GM18498 (cell line): ENCODE measurements at regions not wholly inside any gene's neighbourhood (a gene's known extent, or its start where the extent isn't known, plus 50 kb on each side); places are given as distances from the start of the nearest gene placed in this dataset.
A peak's percentile ranks its signal among the peaks of the same experiment; 100 is the strongest.

Experiments
- ATAC-seq: cut with Tn5 transposase; IDR thresholded peaks from one replicate; pipeline ENCODE4 v1.9.1; 2021; ENCODE audit warnings: mild to moderate bottlenecking, moderate library complexity; ENCODE audit not compliant: unreplicated experiment

DNA sequence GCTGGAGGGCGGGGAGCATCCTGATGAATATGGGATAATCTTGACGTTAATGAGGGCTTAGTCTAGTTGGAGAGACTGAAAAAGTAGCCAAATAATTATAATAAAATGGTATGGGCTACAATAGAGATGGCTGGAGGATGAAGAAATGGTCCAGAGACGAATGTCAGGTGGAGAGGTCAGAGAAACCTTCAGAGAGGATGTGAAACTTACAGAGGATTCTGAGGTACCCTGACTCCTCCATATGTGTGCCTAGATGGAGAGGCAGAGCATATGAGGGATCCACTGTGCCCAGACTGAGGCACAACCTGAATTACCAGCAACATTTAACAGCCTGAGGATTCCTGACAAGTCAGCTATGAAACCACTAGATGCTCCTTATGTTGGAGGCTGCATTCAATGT, 417.0 kb downstream of the ATP23 start:
- ATAC-seq, result no peak

DNA sequence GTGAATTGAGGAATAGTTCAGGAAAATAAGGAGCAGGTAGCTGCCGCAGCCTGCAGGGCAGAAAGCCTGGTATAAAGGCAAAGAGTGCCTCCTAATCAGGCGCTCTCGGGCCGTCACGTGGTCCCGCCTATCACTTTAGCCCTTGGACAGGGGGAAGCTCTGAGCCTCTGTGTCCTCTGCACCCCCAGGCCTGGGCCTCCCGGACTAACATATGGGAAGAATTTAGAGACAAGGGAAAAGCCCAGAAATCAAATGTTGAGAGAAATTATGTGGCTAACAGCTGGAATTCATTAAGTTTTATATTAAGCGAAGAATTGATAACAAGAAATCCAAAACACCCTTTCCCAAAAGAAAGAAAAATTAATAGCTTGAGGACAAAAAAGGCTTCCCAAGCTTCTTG, 417.7 kb downstream of the ATP23 start:
- no peak for ATAC-seq

DNA sequence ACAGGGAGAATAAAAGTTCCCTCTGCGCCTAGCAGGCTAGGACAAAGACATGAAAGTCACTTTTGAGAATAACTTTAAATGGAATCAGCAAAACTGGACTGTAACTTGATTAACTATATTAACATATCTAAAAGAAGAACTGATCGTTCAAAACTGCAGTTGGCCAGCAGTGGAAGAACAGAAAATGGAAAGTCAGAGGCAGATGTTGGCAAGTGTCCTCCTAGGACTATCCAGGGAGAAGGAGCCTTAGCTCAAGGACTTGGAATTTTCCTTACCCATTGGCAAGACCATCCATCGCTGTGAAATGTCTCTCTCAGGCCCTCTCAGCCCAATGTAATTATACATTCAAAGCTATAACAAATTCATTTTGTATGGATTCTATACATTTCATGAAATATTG, 419.7 kb downstream of the ATP23 start:
- no peak for ATAC-seq

DNA sequence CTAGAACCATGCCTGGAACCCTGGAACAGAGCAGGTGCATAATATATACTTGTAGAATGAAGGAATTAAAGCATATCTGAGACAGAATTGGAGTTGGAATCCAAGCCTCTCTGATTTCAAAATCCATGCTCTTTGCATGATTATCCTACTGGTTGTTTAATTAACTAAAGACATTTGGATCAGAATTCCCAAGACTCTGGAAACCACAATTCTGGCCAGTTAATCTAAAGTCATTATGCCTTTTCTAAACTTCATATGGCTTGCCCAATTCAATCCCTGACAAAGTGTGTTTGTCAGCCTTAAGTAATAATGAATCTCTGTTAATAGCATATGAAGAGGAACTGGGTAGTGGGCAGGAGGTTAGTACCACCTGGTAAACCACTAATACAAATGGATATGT, 422.6 kb downstream of the ATP23 start:
- no peak for ATAC-seq

DNA sequence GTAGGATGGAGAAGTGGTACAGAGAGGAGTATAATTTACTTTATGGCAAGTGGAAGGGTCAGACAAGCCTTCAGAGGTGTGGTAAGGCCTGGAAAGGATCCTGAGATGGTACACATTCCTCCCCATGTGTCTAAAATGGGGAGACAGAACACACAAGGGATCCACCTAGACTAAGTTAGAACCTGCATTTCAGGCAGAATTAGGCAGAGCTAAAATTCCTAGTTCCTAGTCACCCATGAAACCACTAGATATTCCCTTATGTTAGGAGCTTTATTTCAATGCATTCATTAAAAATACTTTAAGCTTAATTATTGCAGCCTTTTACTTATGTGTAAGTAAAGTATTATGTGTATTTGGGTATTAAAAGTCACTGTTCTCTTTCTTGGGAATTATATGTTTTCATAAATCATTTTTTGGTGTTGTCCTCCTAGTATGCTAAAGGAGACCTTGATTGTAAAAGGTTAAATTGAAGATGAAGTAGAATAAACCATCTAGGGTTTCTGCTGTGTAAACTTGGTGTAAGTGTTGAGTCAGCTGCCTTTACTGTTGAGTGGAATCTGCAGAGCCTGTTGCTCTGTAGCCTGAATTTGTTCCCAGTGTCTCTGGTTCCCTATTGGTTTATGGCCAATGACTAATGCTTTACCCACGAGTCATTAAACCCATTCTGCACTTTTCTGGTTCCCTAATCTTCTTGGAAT, 423.2 kb downstream of the ATP23 start:
- ATAC-seq, result no peak

DNA sequence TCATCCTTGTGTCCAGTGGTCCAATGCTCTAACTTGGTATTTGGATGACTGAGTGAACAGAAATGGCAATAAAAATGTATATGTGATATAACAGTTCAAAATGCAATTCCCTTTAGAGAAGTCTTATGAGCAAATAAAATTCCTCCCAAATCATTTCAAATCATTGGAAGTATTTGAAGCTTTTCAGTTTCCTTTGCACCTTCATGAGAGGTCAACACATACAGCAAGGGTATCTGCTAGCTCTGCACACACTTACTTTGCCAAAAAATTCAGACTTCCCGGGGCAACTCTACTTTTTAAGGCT, 423.7 kb downstream of the ATP23 start:
- no peak for ATAC-seq

DNA sequence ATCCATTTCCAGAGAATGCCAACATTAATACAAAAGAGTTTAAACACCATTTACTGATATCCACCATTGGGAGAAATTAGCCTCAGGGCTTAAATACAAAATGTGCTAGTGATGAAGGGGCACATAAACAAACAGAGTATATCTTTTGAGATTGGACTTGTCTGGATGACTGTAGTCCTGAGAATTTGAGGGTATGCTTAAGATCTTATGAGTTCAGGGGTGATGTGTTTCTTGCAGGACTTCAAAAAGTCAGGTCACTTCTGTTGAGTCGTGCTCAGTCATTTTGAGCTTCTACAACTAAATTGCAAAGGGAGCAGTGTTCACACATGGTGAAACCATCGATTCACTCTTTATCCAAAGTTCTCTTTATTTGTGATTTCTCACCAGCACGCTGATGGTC, 425.7 kb downstream of the ATP23 start:
- ATAC-seq, result no peak

DNA sequence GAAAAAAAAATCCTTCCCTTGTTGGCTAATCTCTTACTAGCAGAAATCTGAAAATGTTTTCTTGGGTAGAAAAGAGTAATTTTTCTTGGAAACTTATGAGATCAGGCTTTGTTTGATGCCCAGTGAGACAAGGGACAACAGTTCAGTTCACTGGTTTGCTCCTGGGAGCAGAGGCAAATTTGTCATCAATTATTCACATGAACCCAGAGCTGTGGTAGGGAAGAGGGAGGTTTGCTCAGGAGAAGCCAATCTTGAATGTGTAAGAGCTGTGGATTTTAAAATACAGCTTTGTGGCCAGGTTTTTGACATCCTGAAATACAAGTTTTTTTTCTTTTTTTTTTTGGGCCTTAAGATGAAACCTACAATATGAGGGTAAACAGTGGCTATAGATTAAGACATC, 426.6 kb downstream of the ATP23 start:
- no peak for ATAC-seq

DNA sequence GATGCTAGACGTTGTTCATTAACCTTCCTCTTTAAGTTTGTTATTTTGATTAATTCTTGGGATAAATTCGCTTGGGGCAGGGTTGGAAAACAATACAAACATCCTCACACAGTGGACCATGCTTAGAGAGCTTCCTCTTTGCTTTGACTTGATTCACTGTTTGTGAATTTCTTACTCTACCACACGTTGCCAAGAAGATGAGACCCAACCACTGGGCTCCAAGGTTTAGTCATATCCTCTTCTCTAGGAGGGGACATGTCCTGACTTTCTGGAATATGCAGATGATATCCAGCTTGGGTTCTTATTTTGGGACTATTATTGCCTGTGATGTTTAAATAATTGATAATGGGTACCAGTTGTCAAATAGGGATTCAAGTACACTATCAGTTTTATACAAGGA, 428.2 kb downstream of the ATP23 start:
- ATAC-seq, result no peak

DNA sequence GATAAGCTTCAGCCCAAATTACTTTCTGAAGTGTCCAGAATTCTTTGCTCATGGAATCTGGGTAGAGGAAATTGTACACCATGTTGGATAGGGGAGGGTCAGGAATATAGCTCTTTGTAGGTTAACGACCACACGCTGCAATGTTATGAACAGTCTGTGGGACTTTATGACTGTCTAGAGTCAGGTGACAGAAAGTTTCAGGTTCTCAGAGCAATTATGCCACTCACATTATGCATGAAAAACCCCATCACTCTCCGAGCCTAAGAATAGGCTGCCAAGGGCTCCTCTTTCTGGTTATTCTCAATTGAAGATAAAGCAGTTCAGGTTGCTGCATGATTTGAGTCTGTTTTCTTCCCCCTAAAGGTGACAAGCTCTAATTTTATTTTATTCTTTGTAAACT, 430.9 kb downstream of the ATP23 start:
- ATAC-seq, result peak; percentile 96

DNA sequence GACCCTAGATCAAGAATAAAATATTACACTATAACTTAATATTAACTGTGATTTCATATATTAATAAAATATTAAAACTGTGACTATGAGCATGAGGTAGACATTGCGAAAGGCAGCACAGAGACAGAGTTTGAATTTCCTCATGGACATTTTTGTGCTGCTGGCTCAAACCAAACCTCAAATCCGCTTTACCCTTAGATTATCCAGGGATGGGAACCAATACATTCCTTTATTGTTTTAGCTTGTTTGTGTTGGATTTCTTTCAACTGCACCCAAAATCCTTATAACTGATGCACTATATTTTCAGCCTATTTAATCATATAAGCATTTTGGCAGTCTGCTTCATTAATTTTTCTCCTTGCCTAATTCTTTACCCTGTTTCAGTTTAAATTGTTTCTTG, 436.7 kb downstream of the ATP23 start:
- no peak for ATAC-seq

DNA sequence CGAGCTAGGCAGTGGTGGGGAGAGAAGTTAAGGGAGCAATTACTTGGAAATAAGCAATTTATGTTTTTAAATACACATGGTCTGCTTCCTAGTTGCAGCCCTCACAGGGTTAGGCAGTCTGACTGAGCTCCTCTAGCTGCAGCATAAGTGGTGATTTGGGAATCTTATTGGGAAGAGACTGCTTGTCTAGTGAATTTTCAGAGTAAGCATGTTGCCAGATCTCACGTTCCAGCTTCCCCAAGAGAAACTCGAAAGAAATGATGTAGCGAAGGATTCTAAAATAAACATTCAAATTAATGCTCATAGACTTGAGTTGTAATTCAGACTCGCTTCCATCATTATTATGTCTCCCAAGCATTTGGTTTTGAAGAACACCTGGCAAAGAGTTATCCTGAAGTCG, 440.2 kb downstream of the ATP23 start:
- no peak for ATAC-seq

DNA sequence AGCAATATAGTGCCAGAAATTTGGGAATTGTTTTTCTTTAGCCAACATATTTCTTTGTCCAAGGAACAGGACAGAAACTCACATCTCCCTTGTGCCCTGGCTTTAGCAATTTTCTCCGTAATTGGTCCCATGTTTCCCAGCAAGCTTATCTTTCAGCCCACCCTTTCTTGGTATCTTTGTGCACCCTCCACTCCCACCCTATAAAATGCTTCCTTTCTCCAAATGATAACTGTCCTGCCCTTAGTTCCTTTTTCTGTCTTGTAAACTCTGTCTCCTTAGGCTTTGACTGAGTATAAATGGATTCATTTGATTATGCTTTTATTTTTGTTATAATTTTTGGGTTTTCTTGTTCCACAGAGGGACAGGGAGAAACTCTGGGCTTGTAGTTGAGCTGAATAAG, 442.8 kb downstream of the ATP23 start:
- ATAC-seq, result no peak

DNA sequence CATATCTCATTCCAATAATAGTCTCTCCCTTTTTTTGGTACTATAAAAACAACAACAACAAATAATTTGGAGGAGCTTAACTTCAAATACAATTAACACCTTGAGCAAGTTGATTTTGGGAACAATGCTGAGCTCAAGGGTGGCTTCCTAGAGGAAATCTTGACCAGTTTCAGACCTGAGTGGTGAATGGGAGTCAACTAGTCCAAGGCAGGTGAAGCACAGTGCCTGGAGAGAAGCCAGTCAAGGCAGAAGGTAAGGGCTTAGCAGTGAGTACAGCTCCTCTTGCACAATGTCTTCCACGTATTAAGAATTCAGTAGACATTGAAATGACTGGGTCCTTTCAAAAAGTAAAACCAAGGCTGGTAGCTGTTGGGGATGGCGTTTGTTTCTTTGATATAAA, 444.8 kb downstream of the ATP23 start:
- ATAC-seq, result no peak

DNA sequence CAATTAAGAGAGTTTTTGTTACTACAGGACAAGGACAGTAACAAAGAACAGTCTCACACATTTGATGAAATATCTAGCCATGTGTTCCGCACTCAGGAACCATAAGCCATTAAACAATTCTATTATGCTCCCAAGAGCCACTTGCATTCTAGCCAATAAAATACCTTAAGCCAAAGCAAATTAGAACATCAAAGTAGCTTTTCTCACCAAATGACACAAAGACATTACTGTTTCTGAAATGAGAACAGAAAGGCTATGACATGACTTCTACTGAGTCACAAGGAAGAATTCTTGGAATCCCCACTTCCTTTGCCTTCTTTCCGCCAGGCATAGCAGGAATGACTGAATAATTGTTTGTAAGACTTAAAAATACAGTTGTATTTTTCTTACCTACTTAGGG, 445.8 kb downstream of the ATP23 start:
- ATAC-seq, result no peak

DNA sequence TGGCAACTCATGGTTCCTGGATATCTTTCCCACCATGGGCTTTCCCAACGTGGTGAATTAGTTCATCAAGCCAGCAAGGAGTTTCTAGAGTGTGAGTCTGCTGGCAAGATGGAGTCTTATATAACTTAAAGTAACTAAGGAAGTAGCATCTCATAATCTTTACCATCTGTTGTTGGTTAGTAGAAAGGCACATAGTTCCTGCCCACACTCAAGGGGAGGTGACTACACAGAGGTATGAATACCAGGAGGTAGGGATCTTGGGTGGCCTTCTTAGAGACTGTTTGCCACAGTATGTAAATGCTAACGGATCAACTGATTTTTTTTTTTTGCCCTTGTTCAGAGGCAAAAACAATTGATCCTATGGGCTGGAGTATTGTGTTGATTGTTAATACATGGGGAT, 446.9 kb downstream of the ATP23 start:
- no peak for ATAC-seq

DNA sequence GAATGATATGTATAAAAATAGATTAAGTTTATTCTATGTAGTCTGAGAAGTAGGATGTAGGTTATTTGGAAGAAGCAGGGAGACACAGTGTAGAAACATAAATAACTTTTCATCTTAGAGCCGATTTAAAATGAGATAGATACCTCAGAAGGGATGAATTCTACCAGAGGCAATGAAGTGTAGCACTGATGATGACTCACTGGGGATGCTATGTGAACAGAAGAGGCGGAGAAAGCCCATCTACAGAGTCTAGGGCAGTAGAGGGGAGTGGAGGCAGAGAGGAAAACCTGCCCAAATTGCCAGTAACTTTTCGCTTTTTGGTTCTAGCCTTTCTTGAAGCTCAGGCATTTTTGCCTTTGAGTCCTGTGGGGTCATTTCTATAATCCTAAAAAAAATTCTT, 451.8 kb downstream of the ATP23 start:
- ATAC-seq, result no peak

DNA sequence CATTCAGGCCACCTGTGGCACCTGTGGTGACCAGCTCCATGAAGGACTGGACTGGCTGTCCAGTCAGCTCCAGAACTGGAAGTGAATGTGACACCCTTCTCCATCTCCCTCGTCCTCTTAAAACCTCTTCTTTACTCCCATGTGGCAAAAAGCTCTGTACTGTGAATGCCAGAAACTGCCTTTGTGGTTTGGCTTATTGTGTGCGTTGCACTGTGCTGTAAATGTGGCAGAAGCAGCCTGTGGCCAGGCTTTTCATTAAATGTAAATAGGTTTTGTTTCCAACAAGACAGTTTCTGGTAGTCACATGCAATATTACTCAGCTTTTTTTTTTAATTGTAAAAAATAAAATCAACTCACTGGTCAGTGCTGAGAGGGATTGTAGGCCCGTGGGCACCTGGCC, 453.7 kb downstream of the ATP23 start:
- ATAC-seq, result no peak

DNA sequence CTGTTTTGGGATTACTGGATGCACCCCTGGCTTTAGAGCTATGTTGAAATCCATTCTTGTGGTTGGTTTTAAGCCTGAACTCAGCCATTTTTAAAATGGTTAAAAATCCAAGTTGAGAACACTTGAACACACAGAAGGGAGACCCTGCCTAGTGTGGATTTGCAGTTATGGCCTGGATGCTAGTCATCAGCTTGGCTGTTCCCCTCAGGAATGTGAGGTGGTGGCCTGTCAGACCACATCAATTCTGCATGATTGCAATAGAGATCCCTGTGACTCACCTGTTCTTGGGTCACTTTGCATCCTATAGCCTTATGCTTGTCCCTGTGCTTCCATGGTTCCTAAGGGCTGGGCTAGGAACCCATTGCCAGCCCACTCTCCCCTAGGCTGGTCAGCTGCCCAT, 454.1 kb downstream of the ATP23 start:
- ATAC-seq, result no peak

DNA sequence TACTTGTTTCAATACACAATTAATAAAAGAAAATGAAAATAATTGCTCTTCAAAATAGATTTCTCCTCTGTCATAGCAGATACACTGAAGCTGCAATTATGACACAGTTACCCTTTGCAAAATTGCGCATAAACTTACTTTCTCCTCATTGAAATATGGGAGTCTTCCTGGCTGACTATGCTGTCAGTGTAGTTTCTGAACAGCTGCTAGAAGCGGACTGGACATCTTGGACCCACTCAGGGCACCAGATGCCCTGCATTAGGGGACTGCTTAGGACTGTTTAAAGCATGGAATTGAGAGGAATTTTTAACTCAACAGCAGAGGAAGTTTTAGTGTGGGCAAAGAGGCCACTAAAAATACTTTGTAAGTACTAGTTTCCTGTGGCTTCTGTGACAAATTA, 454.9 kb downstream of the ATP23 start:
- ATAC-seq, result no peak

DNA sequence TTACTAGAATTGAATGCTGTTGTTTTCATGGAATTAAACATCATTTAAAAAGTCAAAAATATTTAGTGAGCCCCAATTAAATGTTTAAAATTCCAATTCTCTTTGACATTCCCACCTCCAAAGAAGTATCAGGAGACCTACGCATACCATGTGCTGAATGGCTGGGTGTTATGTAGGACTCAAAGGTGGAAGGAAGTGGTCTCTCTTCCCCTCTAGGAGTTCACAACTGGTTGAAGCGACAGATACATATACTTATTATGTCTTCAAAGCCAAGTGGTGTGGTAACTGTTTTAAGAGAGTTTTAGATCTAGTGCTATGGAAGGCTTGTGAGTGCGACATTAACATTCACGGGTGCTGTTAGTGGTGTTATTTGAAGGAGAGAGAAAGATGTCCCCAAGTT, 464.0 kb downstream of the ATP23 start:
- no peak for ATAC-seq

DNA sequence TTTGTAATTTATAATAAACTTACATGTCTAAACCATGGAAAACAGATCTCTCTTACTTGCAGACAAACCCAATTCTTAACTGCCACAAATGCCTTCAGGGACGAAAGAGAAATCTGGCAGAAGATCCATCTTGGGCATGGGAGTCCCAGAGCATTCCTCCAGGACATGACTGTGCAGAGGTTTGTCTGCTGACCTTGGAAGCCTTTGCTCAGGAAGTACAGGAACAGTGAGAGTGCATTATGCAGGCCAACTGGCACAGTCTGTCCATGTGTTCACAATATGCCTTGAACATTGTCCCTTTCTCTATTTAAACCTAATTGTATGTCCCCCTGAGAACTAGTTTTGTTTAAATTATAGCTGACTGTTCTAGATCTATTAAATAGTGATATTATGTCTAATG, 467.1 kb downstream of the ATP23 start:
- ATAC-seq, result no peak

DNA sequence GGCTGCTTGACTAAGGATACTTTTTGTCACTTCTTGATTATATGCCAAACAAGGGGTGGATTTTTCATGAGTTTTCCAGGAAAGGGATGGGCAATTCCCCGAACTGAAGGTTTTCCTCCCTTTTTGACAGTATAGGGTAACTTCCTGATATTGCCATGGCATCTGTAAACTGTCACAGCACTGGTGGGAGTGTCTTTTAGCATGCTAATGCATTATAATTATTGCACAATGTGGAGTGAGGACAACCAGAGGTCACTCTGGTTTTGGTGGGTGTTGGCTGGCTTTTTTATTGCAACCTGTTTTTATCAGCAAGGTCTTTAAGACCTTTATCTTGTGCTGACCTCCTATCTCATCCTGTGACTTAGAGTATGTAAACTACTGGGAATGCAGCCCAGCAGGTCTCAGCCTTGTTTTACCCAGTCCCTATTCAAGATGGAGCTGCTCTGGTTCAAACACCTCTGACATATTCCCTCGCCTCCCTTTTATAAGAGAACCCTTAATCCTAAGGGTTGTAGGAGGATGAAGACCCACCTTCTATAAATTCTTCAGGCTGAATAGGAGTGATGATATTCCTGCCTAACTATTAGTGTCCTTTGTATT, 471.2 kb downstream of the ATP23 start:
- ATAC-seq, result no peak
